ENCODE measurements at regions not wholly inside any gene's neighbourhood (a gene's known extent, or its start where the extent isn't known, plus 50 kb on each side); places are given as distances from the start of the nearest gene placed in this dataset.

DNA sequence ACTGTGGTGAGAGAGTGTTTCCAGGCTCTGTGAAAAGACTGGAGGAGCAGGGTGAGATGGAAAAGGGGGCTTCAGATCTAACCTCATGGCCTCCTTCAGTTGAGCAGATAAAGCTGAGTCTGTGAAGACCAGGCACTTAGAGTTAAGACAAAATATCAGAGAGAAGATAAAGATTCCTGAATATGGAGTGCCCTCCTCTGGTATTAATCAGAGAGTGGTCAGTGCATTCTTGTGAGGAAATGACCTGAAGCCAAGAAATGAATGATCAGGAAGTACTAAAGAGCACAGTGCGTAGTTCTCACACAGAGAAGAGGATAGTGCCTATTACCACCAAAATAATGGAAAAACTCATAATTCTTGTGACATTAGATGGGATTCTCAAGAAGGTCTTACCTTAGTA is 1417.0 kb upstream of the ACO1 start (continued):
- TF ChIP-seq, protein P1, sequence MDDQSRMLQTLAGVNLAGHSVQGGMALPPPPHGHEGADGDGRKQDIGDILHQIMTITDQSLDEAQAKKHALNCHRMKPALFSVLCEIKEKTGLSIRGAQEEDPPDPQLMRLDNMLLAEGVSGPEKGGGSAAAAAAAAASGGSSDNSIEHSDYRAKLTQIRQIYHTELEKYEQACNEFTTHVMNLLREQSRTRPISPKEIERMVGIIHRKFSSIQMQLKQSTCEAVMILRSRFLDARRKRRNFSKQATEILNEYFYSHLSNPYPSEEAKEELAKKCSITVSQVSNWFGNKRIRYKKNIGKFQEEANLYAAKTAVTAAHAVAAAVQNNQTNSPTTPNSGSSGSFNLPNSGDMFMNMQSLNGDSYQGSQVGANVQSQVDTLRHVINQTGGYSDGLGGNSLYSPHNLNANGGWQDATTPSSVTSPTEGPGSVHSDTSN (IDR thresholded peaks at IDR 0.05; ENCODE audit: insufficient replicate concordance, low read depth, low read length), result no peak
- TF ChIP-seq FOS (IDR thresholded peaks at IDR 0.05; ENCODE audit: borderline replicate concordance, extremely low read depth, insufficient read length) (no peak), NR2F1 (conservative IDR thresholded peaks at IDR 0.05) (no peak)
- TF ChIP-seq, protein P2, sequence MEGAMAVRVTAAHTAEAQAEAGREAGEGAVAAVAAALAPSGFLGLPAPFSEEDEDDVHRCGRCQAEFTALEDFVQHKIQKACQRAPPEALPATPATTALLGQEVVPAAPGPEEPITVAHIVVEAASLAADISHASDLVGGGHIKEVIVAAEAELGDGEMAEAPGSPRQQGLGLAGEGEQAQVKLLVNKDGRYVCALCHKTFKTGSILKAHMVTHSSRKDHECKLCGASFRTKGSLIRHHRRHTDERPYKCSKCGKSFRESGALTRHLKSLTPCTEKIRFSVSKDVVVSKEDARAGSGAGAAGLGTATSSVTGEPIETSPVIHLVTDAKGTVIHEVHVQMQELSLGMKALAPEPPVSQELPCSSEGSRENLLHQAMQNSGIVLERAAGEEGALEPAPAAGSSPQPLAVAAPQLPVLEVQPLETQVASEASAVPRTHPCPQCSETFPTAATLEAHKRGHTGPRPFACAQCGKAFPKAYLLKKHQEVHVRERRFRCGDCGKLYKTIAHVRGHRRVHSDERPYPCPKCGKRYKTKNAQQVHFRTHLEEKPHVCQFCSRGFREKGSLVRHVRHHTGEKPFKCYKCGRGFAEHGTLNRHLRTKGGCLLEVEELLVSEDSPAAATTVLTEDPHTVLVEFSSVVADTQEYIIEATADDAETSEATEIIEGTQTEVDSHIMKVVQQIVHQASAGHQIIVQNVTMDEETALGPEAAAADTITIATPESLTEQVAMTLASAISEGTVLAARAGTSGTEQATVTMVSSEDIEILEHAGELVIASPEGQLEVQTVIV (IDR thresholded peaks at IDR 0.05; ENCODE audit: borderline replicate concordance, partially characterized antibody), result no peak

DNA sequence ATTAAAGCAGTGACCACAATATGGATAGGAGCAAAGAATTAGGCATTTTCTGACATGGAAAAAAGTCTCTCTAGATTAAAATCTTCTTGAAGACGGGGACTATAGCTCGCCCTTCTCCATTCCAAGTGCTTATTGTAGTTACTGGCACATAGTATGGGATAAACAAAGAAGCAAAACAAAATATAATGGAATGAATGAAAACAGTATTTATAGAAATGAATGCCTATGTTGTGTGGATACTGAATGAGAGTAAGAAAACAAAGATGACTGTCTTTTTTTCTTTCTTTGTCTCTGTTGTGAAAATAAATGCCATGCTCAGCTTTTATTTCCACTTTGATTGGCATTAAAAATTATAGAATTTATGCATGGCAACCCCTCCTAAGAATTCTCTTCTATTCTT is 1414.3 kb upstream of the ACO1 start:
- ATAC-seq, result no peak
- Histone ChIP-seq H3K9ac (ENCODE audit: control insufficient read depth, insufficient read depth, low read length) (no peak overlapping the region), H3K36me3 (ENCODE audit: control insufficient read depth in 2 of 2, insufficient read depth in 2 of 2, low read length in 1 of 2) (no peaks in the 10 kb centered on the region), H3K27ac (ENCODE audit: control insufficient read depth, insufficient read depth) (no peak overlapping the region), H3K4me3 (no peak overlapping the region), H3K9me3 (replicated peaks; ENCODE audit: control insufficient read depth, insufficient read depth, low read length) (no peaks in the 10 kb centered on the region), H3K4me2 (ENCODE audit: control insufficient read depth, insufficient read depth) (no peak overlapping the region), H3K27me3 (replicated peaks in 1 of 2; ENCODE audit: control insufficient read depth in 2 of 2, insufficient read depth in 2 of 2, low read length in 1 of 2) (no peaks in the 10 kb centered on the region), H3K79me2 (ENCODE audit: control insufficient read depth, insufficient read depth, low read length) (no peaks in the 10 kb centered on the region), H2AFZ (ENCODE audit: control insufficient read depth, low read depth, low read length) (no peak overlapping the region), H3K4me1 (ENCODE audit: control insufficient read depth, insufficient read depth, low read length) (no peaks in the 10 kb centered on the region), H4K20me1 (ENCODE audit: control insufficient read depth, insufficient read depth) (no peaks in the 10 kb centered on the region)
- no peak for DNase-seq (ENCODE audit: low read depth, low spot score)
- TF ChIP-seq KAT2A (conservative IDR thresholded peaks at IDR 0.05; ENCODE audit: control insufficient read depth, low read depth, low read length), result no peak
- no peak for TF ChIP-seq RB1 (IDR thresholded peaks at IDR 0.05; ENCODE audit: borderline replicate concordance)
- no peak for TF ChIP-seq LARP7 (IDR thresholded peaks at IDR 0.05)
- no peak for TF ChIP-seq HCFC1 (IDR thresholded peaks at IDR 0.05; ENCODE audit: low read length)
- TF ChIP-seq, protein P3, sequence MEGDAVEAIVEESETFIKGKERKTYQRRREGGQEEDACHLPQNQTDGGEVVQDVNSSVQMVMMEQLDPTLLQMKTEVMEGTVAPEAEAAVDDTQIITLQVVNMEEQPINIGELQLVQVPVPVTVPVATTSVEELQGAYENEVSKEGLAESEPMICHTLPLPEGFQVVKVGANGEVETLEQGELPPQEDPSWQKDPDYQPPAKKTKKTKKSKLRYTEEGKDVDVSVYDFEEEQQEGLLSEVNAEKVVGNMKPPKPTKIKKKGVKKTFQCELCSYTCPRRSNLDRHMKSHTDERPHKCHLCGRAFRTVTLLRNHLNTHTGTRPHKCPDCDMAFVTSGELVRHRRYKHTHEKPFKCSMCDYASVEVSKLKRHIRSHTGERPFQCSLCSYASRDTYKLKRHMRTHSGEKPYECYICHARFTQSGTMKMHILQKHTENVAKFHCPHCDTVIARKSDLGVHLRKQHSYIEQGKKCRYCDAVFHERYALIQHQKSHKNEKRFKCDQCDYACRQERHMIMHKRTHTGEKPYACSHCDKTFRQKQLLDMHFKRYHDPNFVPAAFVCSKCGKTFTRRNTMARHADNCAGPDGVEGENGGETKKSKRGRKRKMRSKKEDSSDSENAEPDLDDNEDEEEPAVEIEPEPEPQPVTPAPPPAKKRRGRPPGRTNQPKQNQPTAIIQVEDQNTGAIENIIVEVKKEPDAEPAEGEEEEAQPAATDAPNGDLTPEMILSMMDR (IDR thresholded peaks at IDR 0.05 in 2 of 3, conservative IDR thresholded peaks at IDR 0.05 in 1 of 3; ENCODE audit: control insufficient read depth in 2 of 3, extremely low read depth in 1 of 3, insufficient read depth in 1 of 3, low read depth in 3 of 3, low read length in 3 of 3), result no peak
- TF ChIP-seq SRF (IDR thresholded peaks at IDR 0.05; ENCODE audit: low read depth in 2 of 2, low read length in 2 of 2), result no peak
- TF ChIP-seq, protein P4, sequence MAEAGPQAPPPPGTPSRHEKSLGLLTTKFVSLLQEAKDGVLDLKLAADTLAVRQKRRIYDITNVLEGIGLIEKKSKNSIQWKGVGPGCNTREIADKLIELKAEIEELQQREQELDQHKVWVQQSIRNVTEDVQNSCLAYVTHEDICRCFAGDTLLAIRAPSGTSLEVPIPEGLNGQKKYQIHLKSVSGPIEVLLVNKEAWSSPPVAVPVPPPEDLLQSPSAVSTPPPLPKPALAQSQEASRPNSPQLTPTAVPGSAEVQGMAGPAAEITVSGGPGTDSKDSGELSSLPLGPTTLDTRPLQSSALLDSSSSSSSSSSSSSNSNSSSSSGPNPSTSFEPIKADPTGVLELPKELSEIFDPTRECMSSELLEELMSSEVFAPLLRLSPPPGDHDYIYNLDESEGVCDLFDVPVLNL (IDR thresholded peaks at IDR 0.05; ENCODE audit: low read depth, low read length), result no peak
- no peak for TF ChIP-seq RBBP5 (conservative IDR thresholded peaks at IDR 0.05)
- no peak for TF ChIP-seq BMI1 (IDR thresholded peaks at IDR 0.05; ENCODE audit: borderline replicate concordance)
- ChIA-PET POLR2A (no interaction called here), RAD21 (ENCODE audit: unreplicated experiment) (no interaction called here), SMC1A (ENCODE audit: uncharacterized antibody, unreplicated experiment) (no interaction called here), CTCF (interaction anchor here (0.7 kb wide), 1 partner anchor 77 kb away, joined by 3 read pairs; no protein-coding TSS in a partner anchor)
- 0% methylated on average over 2 of the region's 2 CpGs for WGBS (ENCODE audit: insufficient coverage, insufficient replicate concordance, low lambda C conversion rate, missing lambda C conversion rate)
- intact Hi-C loops (cut with micrococcal nuclease; ENCODE audit: unreplicated experiment), result no loop called here
- no peak for FAIRE-seq
- in situ Hi-C loops (cut with MboI), result no loop called here
- no TSS peak for BruUV-seq (replicated peaks)
